Keratinocyte (primary cell): ENCODE measurements at regions not wholly inside any gene's neighbourhood (a gene's known extent, or its start where the extent isn't known, plus 50 kb on each side); places are given as distances from the start of the nearest gene placed in this dataset.

Source experiments
- DNase-seq: peaks from one replicate; pipeline ENCODE4 v3.0.0-alpha.2; 2011; ENCODE audit warnings: low read depth, missing footprints, low spot score
- FAIRE-seq: peaks from 2 replicates; lab custom pipeline; 2011; peaks lifted over from hg19 to GRCh38; lab: Jason Lieb, UNC
- H2AFZ ChIP-seq: 2 replicates; pipeline ENCODE4 v1.6.0; 2012; ENCODE audit warnings: low read length, control low read depth, inconsistent platforms; ENCODE audit not compliant: control insufficient read depth
- H3K27ac ChIP-seq: 2 replicates; pipeline ENCODE4 v1.5.1; 2011; ENCODE audit warnings: low read length; ENCODE audit not compliant: control insufficient read depth, insufficient read depth
- H3K27me3 ChIP-seq: 3 replicates; pipeline ENCODE4 v1.6.0; 2011; ENCODE audit warnings: low read length; ENCODE audit not compliant: control insufficient read depth, insufficient read depth; ENCODE audit errors: extremely low read depth
- H3K36me3 ChIP-seq, 2 experiments: 2 replicates in 1 of 2; 3 replicates in 1 of 2; pipeline ENCODE4 v1.5.1; 2011; ENCODE audit warnings: low read length in 2 of 2, mild to moderate bottlenecking in 1 of 2; ENCODE audit not compliant: control insufficient read depth in 2 of 2, insufficient read depth in 2 of 2; ENCODE audit errors: extremely low read depth in 1 of 2
- H3K4me1 ChIP-seq: 3 replicates; pipeline ENCODE4 v1.5.1; 2011; ENCODE audit warnings: low read length; ENCODE audit not compliant: control insufficient read depth, insufficient read depth; ENCODE audit errors: extremely low read depth
- H3K4me2 ChIP-seq: 3 replicates; pipeline ENCODE4 v1.6.0; 2011; ENCODE audit warnings: low read depth, low read length; ENCODE audit not compliant: control insufficient read depth, insufficient read depth; ENCODE audit errors: extremely low read depth
- H3K4me3 ChIP-seq, 3 experiments: fragments of 200-600 bp in 1 of 3; sonication (generic) in 1 of 3; 2 replicates in 2 of 3; 3 replicates in 1 of 3; pipeline ENCODE4 v1.5.1; 2011 to 2016; ENCODE audit warnings: low read length in 3 of 3, mild to moderate bottlenecking in 3 of 3, control low read depth in 2 of 3, inconsistent platforms in 1 of 3, low read depth in 1 of 3, mixed read lengths in 1 of 3, mixed run types in 1 of 3, moderate library complexity in 1 of 3; ENCODE audit not compliant: control insufficient read depth in 2 of 3, insufficient read depth in 2 of 3; ENCODE audit errors: extremely low read depth in 1 of 3
- H3K79me2 ChIP-seq: 2 replicates; pipeline ENCODE4 v1.6.0; 2012; ENCODE audit warnings: low read length; ENCODE audit not compliant: control insufficient read depth, insufficient read depth
- H3K9ac ChIP-seq: 3 replicates; pipeline ENCODE4 v1.6.0; 2011; ENCODE audit warnings: low read length; ENCODE audit not compliant: control insufficient read depth, insufficient read depth; ENCODE audit errors: extremely low read depth
- H3K9me1 ChIP-seq: 3 replicates; pipeline ENCODE4 v1.6.0; 2011; ENCODE audit warnings: low read length; ENCODE audit not compliant: control insufficient read depth, insufficient read depth; ENCODE audit errors: extremely low read depth
- H3K9me3 ChIP-seq: 2 replicates; pipeline ENCODE4 v1.5.1; 2012; ENCODE audit warnings: low read depth, low read length; ENCODE audit not compliant: control insufficient read depth
- H4K20me1 ChIP-seq: 3 replicates; pipeline ENCODE4 v1.6.0; 2011; ENCODE audit warnings: low read length; ENCODE audit not compliant: control insufficient read depth, insufficient read depth; ENCODE audit errors: extremely low read depth
- CTCF ChIP-seq, 3 experiments: IDR thresholded peaks in 1 of 3; conservative IDR thresholded peaks in 1 of 3; optimal IDR thresholded peaks in 1 of 3; 2 replicates in 2 of 3; 3 replicates in 1 of 3; pipeline versions ENCODE3 to v1.5.1; 2011; ENCODE audit warnings: low read length in 3 of 3, mild to moderate bottlenecking in 3 of 3, moderate library complexity in 2 of 3, control low read depth in 1 of 3, inconsistent platforms in 1 of 3; ENCODE audit not compliant: insufficient read depth in 2 of 3; ENCODE audit errors: extremely low read depth in 1 of 3
- EZH2 ChIP-seq: IDR thresholded peaks from one replicate; pipeline ENCODE4 v1.6.1; 2012; ENCODE audit warnings: inconsistent platforms, mild to moderate bottlenecking, low read length, moderate library complexity
- dilution Hi-C: fragments of 300-500 bp; cut with MboI; formaldehyde crosslinking; loops from one replicate; pipeline ENCODE4 v1.7.0; 2020; ENCODE audit warnings: low sequenced_read_pairs; ENCODE audit not compliant: extremely low pct_ligation_motif_present

GRCh38 chr6:169008641-169009257 lies 244.9 kb downstream of the THBS2 start:
- H3K9me1 ChIP-seq: no peaks in the 10 kb centered on the region
- DNase-seq (no peak), FAIRE-seq (no peak)
- no peak overlapping the region for H3K27ac ChIP-seq
- H3K4me3 ChIP-seq: no peak overlapping the region
- no peaks in the 10 kb centered on the region for H3K36me3 ChIP-seq
- no peaks in the 10 kb centered on the region for H3K27me3 ChIP-seq
- H2AFZ ChIP-seq: no peak overlapping the region
- no peaks in the 10 kb centered on the region for H3K4me1 ChIP-seq
- H3K4me2 ChIP-seq: no peak overlapping the region
- H3K79me2 ChIP-seq: no peaks in the 10 kb centered on the region
- TF ChIP-seq EZH2 (no peak), CTCF (optimal IDR thresholded peaks at IDR 0.05 in 1 of 3, IDR thresholded peaks at IDR 0.05 in 1 of 3, conservative IDR thresholded peaks at IDR 0.05 in 1 of 3; ENCODE audit: extremely low read depth in 1 of 3, insufficient read depth in 2 of 3, low read length in 3 of 3) (no peak)
- H3K9ac ChIP-seq: no peak overlapping the region
- dilution Hi-C loops: no loop called here
- H4K20me1 ChIP-seq: no peaks in the 10 kb centered on the region
- H3K9me3 ChIP-seq: no peaks in the 10 kb centered on the region

GRCh38 chr6:169005166-169005565 lies 248.5 kb downstream of the THBS2 start:
- Histone ChIP-seq H3K9me1 (no peaks in the 10 kb centered on the region), H3K4me2 (no peak overlapping the region), H3K36me3 (no peaks in the 10 kb centered on the region), H2AFZ (no peak overlapping the region), H3K27ac (no peak overlapping the region), H3K79me2 (no peaks in the 10 kb centered on the region), H3K4me1 (no peaks in the 10 kb centered on the region), H3K4me3 (no peak overlapping the region), H3K27me3 (peaks cover 3% of the 10 kb centered on the region), H4K20me1 (no peaks in the 10 kb centered on the region), H3K9ac (no peak overlapping the region), H3K9me3 (no peaks in the 10 kb centered on the region)
- FAIRE-seq: no peak
- no peak for TF ChIP-seq EZH2
- no peak for TF ChIP-seq CTCF (optimal IDR thresholded peaks at IDR 0.05 in 1 of 3, IDR thresholded peaks at IDR 0.05 in 1 of 3, conservative IDR thresholded peaks at IDR 0.05 in 1 of 3; ENCODE audit: extremely low read depth in 1 of 3, insufficient read depth in 2 of 3, low read length in 3 of 3)
- DNase-seq: no peak
- dilution Hi-C loops: no loop called here
